HFF-Myc (cell line): ENCODE measurements at regions not wholly inside any gene's neighbourhood (a gene's known extent, or its start where the extent isn't known, plus 50 kb on each side); places are given as distances from the start of the nearest gene placed in this dataset.

Experiments used
- DNase-seq: peaks from one replicate; pipeline ENCODE4 v3.0.0-alpha.2; 2011; ENCODE audit warnings: low read depth; ENCODE audit errors: extremely low read depth
- H3K4me3 ChIP-seq: replicated peaks from 2 replicates; pipeline ENCODE4 v1.5.1; 2011; ENCODE audit warnings: low read depth, mild to moderate bottlenecking, control low read depth, low read length
- TF ChIP-seq, protein P1 (sequence below): IDR thresholded peaks from 2 replicates; pipeline ENCODE4 v1.5.1; 2012; ENCODE audit warnings: mild to moderate bottlenecking, low read depth, low read length, control low read depth; ENCODE audit errors: missing control alignments

DNA sequence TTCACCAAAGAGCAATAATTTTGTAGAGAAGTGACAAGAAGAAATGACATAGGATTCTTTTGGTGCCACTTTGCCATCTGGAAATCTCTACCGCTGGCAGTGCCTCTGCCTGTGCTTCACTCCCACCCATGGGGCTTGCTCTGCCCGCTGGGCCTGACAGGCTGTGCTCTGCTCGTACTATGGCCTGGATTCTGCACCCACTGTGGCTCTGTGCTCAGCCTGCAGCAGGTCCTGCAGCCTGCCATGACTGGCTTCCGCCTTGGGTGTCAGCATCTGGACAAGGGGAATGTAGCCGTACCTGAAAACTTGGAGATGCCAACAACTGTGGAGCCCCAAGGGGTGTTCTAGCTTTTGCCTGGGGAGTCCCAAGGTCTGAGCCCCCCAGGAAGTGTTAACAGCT is 792.3 kb downstream of the CDH8 start:
- H3K4me3 ChIP-seq, result no peak overlapping the region
- DNase-seq, result no peak
- TF ChIP-seq, protein P1, sequence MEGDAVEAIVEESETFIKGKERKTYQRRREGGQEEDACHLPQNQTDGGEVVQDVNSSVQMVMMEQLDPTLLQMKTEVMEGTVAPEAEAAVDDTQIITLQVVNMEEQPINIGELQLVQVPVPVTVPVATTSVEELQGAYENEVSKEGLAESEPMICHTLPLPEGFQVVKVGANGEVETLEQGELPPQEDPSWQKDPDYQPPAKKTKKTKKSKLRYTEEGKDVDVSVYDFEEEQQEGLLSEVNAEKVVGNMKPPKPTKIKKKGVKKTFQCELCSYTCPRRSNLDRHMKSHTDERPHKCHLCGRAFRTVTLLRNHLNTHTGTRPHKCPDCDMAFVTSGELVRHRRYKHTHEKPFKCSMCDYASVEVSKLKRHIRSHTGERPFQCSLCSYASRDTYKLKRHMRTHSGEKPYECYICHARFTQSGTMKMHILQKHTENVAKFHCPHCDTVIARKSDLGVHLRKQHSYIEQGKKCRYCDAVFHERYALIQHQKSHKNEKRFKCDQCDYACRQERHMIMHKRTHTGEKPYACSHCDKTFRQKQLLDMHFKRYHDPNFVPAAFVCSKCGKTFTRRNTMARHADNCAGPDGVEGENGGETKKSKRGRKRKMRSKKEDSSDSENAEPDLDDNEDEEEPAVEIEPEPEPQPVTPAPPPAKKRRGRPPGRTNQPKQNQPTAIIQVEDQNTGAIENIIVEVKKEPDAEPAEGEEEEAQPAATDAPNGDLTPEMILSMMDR, result no peak

DNA sequence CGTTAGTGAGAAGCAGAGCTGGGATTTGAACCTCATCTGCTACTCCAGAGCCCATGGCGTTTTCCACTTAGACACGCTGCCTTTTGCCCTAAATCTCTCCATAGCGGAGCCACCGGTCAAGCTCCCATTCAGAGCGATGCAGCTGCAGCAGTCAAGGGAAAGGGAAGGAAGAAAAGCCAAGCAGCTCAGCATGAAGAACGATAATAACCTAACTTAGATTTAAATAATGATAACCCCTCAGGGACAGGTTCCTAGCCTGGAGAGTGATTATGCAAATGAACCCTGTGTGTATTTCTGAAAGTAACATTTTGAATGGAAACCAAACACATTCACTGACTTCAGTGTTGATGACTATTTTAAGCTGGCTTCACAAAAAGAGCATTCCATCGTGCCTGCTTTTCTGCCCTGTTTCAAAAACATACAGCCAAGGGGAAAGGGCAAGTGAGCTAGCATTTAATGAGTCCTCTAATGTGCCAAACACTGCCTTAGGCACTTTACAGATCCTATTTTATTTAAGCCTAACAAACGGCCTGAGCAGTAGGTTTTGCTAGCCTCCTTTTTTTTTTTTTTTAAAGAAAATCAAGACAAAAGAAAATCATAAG is 798.3 kb downstream of the CDH8 start:
- no peak overlapping the region for H3K4me3 ChIP-seq
- DNase-seq, result no peak
- TF ChIP-seq, protein P1, result no peak

DNA sequence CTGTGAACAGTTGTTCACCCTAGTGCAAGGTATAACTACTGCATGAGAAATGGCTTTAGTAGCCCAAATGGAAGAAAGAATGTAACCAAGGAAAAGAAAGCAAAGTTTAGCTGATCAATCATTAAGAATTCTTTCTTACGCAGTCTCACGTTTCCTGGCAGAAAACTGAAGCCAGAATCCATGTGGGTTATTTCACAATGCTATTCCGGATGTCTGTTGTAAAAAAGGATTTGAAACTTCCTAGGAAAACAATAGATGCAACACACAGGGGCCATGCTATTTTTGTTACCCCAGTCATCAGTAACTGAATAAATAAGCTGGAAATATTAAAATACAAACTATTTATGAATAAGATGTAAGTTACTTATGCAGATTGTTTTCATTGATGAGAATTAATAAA is 802.5 kb downstream of the CDH8 start:
- TF ChIP-seq, protein P1, result no peak
- DNase-seq, result no peak
- H3K4me3 ChIP-seq, result no peak overlapping the region

DNA sequence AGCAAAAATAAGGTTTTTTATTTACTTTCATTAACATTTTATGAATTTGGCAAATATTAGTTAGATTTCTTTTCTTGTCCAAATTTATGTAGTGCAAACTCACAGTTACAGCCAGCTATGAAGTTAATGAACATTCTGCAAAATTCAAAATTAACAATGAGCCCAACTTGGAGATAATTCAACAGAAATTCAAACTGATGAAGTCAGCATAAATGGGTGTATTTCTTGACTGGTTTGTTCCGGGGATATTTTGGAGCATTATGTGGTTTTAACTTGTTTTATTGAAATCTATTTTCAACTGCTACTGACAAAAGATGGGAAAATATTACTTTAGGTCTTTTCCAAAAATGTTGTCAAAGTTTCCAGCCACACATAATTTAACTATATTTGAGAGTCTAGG is 807.9 kb downstream of the CDH8 start:
- DNase-seq, result no peak
- H3K4me3 ChIP-seq, result no peak overlapping the region
- TF ChIP-seq, protein P1, result no peak

DNA sequence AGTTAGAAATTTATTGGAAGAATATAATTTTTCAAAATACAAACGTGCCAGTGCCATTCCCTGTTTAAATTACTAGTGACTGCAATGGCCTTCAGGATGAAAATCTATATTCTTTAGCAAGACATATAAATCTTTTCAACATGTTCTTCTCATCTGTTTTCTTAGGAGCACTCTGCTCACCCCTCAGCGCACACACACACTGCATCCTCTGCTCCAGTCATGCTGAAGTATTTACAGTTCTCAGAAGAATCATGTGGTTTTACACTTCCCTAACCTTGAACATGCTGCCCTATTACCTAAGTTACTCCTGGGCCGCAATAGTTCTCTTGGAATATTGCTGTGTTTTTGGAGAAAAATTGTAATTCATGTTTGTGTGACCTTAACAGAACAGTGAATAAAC is 820.6 kb downstream of the CDH8 start:
- DNase-seq, result no peak
- TF ChIP-seq, protein P1, result no peak
- H3K4me3 ChIP-seq, result no peak overlapping the region

DNA sequence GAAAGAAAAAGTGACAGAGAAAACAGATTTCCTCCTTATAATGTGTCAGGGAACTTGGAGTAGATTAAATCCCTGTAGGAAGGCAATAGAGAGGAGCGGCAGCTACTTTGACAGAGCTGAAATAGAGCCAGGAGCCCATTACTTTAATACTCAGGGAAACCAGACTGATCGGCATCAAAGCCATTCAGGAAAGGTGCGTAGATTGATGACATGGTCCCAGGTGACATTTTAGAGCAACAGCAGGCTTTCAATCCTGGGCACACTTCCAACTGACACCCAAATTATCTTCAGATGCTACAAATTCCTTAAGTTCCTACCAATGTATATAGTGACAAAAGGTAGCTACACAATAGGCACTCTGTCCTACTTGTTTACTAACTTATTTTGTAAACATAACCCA is 821.5 kb downstream of the CDH8 start:
- DNase-seq, result no peak
- no peak overlapping the region for H3K4me3 ChIP-seq
- TF ChIP-seq, protein P1, result no peak

DNA sequence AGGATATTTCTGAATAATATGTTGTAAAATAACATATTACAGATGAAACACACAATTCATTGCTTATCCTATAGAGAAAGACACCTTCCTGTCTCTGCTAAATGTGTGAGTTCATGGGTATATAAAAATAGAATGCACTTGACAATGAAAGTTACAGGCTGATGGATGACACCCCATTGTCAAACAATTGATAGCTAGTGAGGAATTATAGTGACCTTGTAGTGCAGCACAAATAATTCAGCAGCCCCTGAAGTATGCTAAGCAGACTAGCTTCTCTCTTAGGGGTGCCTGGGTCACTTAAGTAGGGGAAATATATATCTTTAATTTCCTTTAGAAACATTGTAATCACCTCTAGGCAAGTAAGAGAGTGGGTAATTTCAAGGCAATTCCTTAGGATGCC is 826.2 kb downstream of the CDH8 start:
- H3K4me3 ChIP-seq, result no peak overlapping the region
- DNase-seq, result no peak
- TF ChIP-seq, protein P1, result no peak
